Endothelial cell of umbilical vein (primary cell): ENCODE measurements at regions not wholly inside any gene's neighbourhood (a gene's known extent, or its start where the extent isn't known, plus 50 kb on each side); places are given as distances from the start of the nearest gene placed in this dataset.

Experiments used
- CTCF ChIP-seq, 2 donors: IDR thresholded peaks; 1 replicate in 1 of 2; 2 replicates in 1 of 2; pipeline ENCODE4 v1.5.1; 2011; ENCODE audit warnings: low read length in 2 of 2, mild to moderate bottlenecking in 2 of 2, moderate library complexity in 2 of 2, control low read depth in 1 of 2, inconsistent platforms in 1 of 2, low read depth in 1 of 2; ENCODE audit not compliant: insufficient read depth in 1 of 2; ENCODE audit errors: extremely low read depth in 1 of 2
- FOS ChIP-seq: IDR thresholded peaks from 2 replicates; pipeline ENCODE4 v1.6.1; 2011; ENCODE audit warnings: mild to moderate bottlenecking, low read length, moderate library complexity, borderline replicate concordance; ENCODE audit not compliant: insufficient read depth

- TF ChIP-seq CTCF (IDR thresholded peaks at IDR 0.05; ENCODE audit: extremely low read depth in 1 of 2, insufficient read depth in 1 of 2, low read depth in 1 of 2, low read length in 2 of 2), result no peak
- TF ChIP-seq FOS, result no peak
Measured at GRCh38 chr2:118255771-118256372, 167.6 kb downstream of the INSIG2 start.
